Ovary (tissue), 7 donors: ENCODE measurements at regions not wholly inside any gene's neighbourhood (a gene's known extent, or its start where the extent isn't known, plus 50 kb on each side); places are given as distances from the start of the nearest gene placed in this dataset.
"Not testable (repeated sequence)": the region's sequence is repeated elsewhere in the genome, so short reads cannot be mapped to it uniquely, and the experiment has no call there.

Source experiments
- DNase-seq, 5 donors: peaks; one replicate each; pipeline ENCODE4 v3.0.0-alpha.2; 2019 to 2020
- H3K27ac ChIP-seq, 2 donors: fragments of 200-600 bp; one replicate each; pipeline versions ENCODE4 v1.5.1 to v1.8.0; 2019 to 2022
- H3K27me3 ChIP-seq: fragments of 200-600 bp; one replicate; pipeline ENCODE4 v1.8.0; 2022
- H3K36me3 ChIP-seq: fragments of 200-600 bp; sonication (generic); one replicate; pipeline ENCODE4 v1.5.1; 2019
- H3K4me1 ChIP-seq: one replicate; pipeline ENCODE4 v1.8.1; 2013; ENCODE audit warnings: mild to moderate bottlenecking, moderate library complexity; ENCODE audit not compliant: insufficient read depth
- H3K4me3 ChIP-seq: fragments of 200-600 bp; sonication (generic); one replicate; pipeline ENCODE4 v1.5.1; 2017
- H3K9me3 ChIP-seq, 2 donors: fragments of 200-600 bp in 1 of 2; sonication (generic) in 1 of 2; one replicate each; pipeline versions ENCODE4 v1.5.1 to v1.8.1; 2013 to 2019; ENCODE audit warnings: mild to moderate bottlenecking in 1 of 2, moderate library complexity in 1 of 2
- CTCF ChIP-seq, 3 donors: fragments of 450-650 bp in 2 of 3; fragments of 200-600 bp in 1 of 3; IDR thresholded peaks; one replicate each; pipeline versions ENCODE4 v1.5.1 to v1.8.0; 2016 to 2022; ENCODE audit warnings: antibody characterized with exemption in 3 of 3, mild to moderate bottlenecking in 1 of 3
- EP300 ChIP-seq: sonication (generic); formaldehyde crosslinking; IDR thresholded peaks from one replicate; pipeline ENCODE4 v1.6.1; 2017; ENCODE audit warnings: antibody characterized with exemption
- POLR2A ChIP-seq: fragments of 450-650 bp; IDR thresholded peaks from one replicate; pipeline ENCODE4 v1.6.1; 2017; ENCODE audit warnings: antibody characterized with exemption, mild to moderate bottlenecking, moderate library complexity
- whole genome bisulfite sequencing, 3 donors: extraction: QIAGEN DNeasy Blood & Tissue Kit in 1 of 3; methylation state at CpG; one replicate each; pipeline versions ENCODE4 v1.1.5 to v1.1.7; 2013 to 2017; 5-methylcytosine and 5-hydroxymethylcytosine counted together
- intact Hi-C, 4 donors: fragments of 100-400 bp; cut with DNase I; formaldehyde crosslinking; loops; one replicate each; pipeline versions ENCODE4 v1.11.0 to v1.15.1; 2022 to 2023
- donor health status: DM: no; HTN: no; CAD: no; lungs with moderate emphysema.
- donor health status: DM: no; HTN: no; CAD: no.
- donor health status: Bipolar disorder and iron deficiency.
- donor health status: DM: no; HTN: no; CAD: no.
- donor health status: DM: yes; HTN: yes; CAD: no.

GRCh38 chr6:130557481-130558112 is 191.8 kb downstream of the TMEM200A start:
- intact Hi-C loops, result no loop called here

GRCh38 chr6:130558131-130558530 is 192.3 kb downstream of the TMEM200A start:
- no peaks in the 10 kb centered on the region for H3K27me3 ChIP-seq
- H3K9me3 ChIP-seq, result no peaks in the 10 kb centered on the region
- H3K4me3 ChIP-seq, result no peak overlapping the region
- no peaks in the 10 kb centered on the region for H3K36me3 ChIP-seq
- H3K27ac ChIP-seq, result no peak overlapping the region
- intact Hi-C loops, result no loop called here
- WGBS, 3 donors, result 40 to 61% (median 42%) methylated on average over 1 of the region's 1 CpG
- no peak for TF ChIP-seq POLR2A
- TF ChIP-seq EP300, result no peak
- TF ChIP-seq CTCF (IDR thresholded peaks at IDR 0.05), result no peak
- H3K4me1 ChIP-seq, result no peaks in the 10 kb centered on the region
- DNase-seq, result no peak

More at GRCh38 chr6:130557481-130558112, 191.8 kb downstream of the TMEM200A start:
- no peak for DNase-seq
- H3K36me3 ChIP-seq, result no peaks in the 10 kb centered on the region
- H3K27me3 ChIP-seq, result no peaks in the 10 kb centered on the region
- H3K4me1 ChIP-seq, result no peaks in the 10 kb centered on the region
- 46 to 61% (median 49%) methylated on average over 3 of the region's 3 CpGs for WGBS, 3 donors
- H3K27ac ChIP-seq, result no peak overlapping the region
- TF ChIP-seq CTCF (IDR thresholded peaks at IDR 0.05) (no peak), EP300 (no peak), POLR2A (no peak)
- H3K9me3 ChIP-seq, result no peaks in the 10 kb centered on the region
- no peak overlapping the region for H3K4me3 ChIP-seq

GRCh38 chr6:130559166-130559565 is 193.3 kb downstream of the TMEM200A start:
- no peaks in the 10 kb centered on the region for H3K36me3 ChIP-seq
- intact Hi-C loops, result no loop called here
- WGBS, 3 donors, result 68 to 83% (median 74%) methylated on average over 1 of the region's 1 CpG
- H3K27me3 ChIP-seq, result no peaks in the 10 kb centered on the region
- H3K4me1 ChIP-seq, result no peaks in the 10 kb centered on the region
- TF ChIP-seq CTCF (IDR thresholded peaks at IDR 0.05) (no peak), EP300 (no peak), POLR2A (no peak)
- no peak overlapping the region for H3K27ac ChIP-seq
- H3K4me3 ChIP-seq, result no peak overlapping the region
- H3K9me3 ChIP-seq, result no peaks in the 10 kb centered on the region
- no peak for DNase-seq

GRCh38 chr6:130560231-130560630 is 194.4 kb downstream of the TMEM200A start:
- intact Hi-C loops, result no loop called here
- Histone ChIP-seq H3K9me3 (no peaks in the 10 kb centered on the region), H3K4me1 (no peaks in the 10 kb centered on the region), H3K36me3 (no peaks in the 10 kb centered on the region), H3K4me3 (no peak overlapping the region), H3K27me3 (no peaks in the 10 kb centered on the region), H3K27ac (no peak overlapping the region)
- WGBS, 3 donors, result 44 to 61% (median 60%) methylated on average over 2 of the region's 2 CpGs
- TF ChIP-seq CTCF (IDR thresholded peaks at IDR 0.05) (no peak), EP300 (no peak), POLR2A (no peak)
- no peak for DNase-seq

- H3K4me3 ChIP-seq, H3K36me3 ChIP-seq, H3K9me3 ChIP-seq, H3K4me1 ChIP-seq, DNase-seq, H3K27ac ChIP-seq, intact Hi-C loops, H3K27me3 ChIP-seq: not testable (repeated sequence)
- 69 to 79% (median 71%) methylated on average over 2 of the region's 2 CpGs for WGBS, 3 donors
Observed at GRCh38 chr6:130561159-130561558, 195.3 kb downstream of the TMEM200A start.
